HG02759 (cell line): ENCODE measurements at regions not wholly inside any gene's neighbourhood (a gene's known extent, or its start where the extent isn't known, plus 50 kb on each side); places are given as distances from the start of the nearest gene placed in this dataset.
A peak's percentile ranks its signal among the peaks of the same experiment; 100 is the strongest.

Experiments used
- ATAC-seq: cut with Tn5 transposase; IDR thresholded peaks from one replicate; pipeline ENCODE4 v1.9.1; 2021; ENCODE audit warnings: mild to moderate bottlenecking, moderate library complexity; ENCODE audit not compliant: unreplicated experiment

- ATAC-seq, result no peak
Observed at GRCh38 chr5:115072266-115073064, 97.2 kb downstream of the TRIM36 start.

GRCh38 chr5:115070737-115071136, 99.0 kb downstream of the TRIM36 start:
- ATAC-seq, result no peak

DNA sequence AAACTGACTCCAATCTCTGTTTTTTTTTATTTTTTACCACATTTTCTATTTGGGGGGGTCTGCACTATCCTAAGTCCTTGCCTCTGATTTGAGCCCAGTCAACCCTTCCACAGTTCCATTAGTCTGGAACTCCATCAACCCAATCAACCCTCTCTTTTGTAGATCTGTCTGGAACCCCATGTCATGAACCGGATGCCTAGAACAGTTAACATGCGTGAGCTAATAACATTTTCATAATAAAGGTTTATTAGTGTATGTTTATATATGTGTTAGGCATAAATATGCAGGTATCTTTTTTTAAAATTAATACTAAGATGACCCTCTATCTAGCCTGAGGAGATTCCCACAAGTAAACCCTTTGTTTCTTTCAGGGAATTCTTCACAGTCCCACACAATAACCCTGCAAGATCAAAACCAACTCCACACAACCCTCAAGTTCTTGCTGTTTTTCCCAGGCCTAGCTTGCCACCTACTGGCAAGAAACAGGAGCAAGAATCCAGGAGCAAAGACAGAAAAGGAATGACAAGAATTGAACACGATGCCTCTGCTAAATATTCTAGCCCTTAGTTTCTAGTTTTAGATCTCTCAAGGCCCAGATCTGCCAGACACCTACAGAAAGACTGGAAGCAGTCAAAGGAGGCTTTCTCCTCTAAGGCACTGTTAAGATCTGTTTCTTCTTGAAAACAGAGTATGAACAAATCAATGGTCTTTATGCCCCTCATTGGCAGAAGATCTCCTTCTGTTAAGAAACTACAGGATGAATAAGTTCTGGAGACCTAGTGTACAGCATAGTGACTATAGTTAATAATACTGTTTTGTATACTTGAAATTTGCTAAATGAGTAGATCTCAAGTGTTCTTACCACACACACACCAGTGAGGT, 100.4 kb downstream of the TRIM36 start:
- ATAC-seq, result peak; percentile 53

DNA sequence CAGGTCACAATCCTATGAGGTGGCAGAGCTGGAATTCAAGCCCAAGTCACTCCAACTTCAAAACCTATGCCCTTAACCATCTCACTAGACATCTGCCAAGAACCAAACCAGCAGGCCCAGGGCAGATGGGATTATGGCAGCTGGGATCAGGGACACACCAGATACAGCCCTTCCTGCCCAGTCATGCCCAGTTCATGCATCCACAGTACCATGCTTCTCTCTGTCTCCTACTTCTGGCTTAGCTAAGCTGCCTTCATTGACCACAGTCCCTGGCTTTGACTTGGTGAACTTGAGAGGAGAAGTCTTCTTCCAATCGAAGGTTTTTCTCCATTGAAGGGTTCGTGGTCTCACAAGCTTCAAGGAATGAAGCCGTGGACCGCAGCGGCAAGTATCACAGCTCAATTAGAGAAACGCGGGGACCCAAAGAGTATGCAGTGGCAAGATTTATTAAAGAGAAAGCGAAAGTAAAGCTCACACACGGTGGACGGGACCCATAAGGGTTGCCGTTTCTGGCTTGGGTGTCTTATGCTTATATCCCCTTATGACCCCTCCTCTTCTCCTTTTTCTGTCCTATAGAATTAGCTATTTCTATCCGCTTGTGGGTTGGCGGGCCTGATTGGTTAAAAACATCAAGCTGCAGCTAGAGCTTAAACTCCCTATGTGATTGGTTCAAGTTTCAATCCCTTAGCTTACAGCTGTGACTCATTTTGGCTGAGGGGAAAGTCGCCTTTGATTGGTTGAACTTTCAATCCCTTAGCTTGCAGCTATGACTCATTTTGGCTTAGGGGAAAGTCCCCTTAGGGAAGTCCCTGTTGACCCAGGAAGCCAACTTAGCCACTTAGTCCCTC, 101.2 kb downstream of the TRIM36 start:
- ATAC-seq, result peak; percentile 78

DNA sequence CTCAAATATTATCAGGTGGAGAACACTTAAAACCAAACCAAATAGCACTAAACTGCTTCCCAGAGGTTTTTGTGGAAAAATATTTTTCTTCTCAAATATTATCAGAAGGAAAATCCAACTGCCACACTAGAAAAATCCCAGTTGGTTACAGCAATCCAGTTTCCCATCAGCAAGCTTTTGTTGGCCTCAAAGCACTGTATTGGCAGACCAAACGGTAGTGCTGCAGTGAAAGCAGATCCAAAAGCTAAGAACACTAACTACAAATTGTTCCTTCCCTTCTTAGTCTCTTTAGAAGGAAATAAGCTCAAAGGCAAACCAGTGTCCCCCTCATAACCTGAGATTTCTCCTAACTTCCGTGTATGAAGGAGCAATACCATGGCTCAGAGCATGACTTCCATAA, 105.3 kb downstream of the TRIM36 start:
- ATAC-seq, result no peak

- no peak for ATAC-seq
Observed at GRCh38 chr5:115054387-115054951, 115.2 kb downstream of the TRIM36 start.

DNA sequence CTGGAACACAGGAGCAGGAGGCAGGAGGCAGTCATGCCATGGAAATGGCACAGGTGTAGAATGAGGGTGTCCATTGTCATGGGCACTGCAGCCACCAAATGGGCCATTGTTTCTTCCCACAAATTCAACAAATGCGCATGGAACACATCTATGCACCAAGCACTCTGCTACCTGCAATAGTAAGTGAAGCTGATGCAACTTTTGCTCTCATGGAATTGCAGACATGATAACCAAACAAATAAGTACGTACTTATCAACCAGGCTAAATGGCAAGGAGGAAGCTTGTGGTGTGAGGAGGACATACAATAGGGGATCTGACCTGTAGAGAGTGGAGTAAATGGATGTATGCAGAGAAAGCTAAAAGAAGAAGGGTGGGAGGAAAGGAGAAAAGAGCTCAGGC, 116.8 kb downstream of the TRIM36 start:
- ATAC-seq, result no peak

DNA sequence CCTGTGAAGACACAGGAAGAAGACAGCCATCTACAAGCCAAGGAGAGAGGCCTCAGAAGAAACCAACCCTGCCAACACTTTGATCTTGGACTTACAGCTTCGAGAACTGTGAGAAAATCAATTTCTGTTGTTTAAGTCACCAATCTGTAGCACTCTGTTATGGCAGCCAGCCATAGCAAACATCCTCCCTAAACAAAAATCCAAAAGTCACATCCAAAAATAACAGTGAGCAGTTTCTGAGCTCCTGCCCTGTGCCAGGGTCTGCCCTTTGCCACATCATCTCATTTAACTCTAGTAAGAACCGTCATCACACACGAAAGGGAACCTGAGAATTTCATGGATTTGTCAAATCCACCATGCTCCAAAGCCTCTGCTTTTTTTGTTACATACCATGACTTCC, 118.8 kb downstream of the TRIM36 start:
- ATAC-seq, result no peak

GRCh38 chr5:115033861-115034260, 135.8 kb downstream of the TRIM36 start:
- no peak for ATAC-seq

GRCh38 chr5:115028557-115028956, 141.2 kb downstream of the TRIM36 start:
- ATAC-seq, result no peak

DNA sequence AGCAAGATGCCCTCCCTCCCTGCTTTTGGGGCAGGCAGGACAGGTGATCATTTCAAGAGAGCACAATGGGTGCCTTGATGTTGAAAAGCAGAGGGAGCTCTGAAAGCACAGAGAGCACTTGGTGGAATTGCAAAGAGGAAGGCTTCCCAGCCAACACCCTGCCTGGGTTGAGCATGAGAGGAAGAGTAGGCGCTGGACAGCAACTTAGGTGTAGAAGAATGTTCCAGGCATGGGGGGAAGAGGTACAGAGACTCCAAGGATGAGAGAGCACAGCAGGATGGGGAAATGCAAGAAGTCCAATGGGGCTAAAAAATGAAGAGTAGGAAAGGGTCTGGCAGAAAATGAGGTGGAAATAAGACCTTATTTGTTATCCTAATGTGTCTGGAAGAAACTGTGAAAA, 144.8 kb downstream of the TRIM36 start:
- no peak for ATAC-seq

DNA sequence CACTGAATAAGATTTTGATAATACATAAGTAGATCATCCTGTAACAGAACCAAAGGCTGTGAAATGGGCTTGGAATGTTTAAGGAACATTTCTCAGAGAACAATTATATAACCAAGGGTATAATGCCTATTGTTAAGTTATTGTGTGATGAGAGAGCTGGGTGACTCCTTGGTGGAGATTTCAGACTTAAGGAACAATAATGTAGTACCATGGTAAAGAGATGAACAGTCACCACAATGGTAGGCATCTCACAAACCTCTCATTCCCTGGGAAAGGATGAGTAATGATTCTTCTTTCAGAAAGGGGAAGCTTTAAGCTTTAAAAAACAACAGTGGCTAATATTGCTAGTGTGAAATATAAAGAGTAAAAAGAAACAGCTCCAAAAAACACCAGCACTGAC, 147.4 kb downstream of the TRIM36 start:
- no peak for ATAC-seq

DNA sequence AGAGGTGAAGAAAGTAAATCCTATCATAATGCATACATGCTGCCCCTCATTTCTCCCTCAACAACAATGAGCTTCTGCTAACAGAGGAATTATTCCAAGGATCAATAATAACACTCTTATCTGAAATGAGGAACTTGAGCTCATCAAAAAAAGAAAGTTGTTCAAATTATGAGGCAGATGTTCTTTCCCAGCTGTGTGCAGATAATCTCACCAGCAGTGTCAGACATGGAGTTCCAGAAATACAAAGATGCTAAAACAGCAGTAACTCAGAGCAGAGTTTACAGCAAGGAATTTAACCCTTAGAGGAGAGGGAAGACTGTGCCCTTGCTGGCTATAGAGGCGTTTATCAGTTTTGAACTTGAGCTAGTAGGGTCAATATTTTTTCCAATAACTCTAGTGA, 153.1 kb downstream of the TRIM36 start:
- no peak for ATAC-seq

DNA sequence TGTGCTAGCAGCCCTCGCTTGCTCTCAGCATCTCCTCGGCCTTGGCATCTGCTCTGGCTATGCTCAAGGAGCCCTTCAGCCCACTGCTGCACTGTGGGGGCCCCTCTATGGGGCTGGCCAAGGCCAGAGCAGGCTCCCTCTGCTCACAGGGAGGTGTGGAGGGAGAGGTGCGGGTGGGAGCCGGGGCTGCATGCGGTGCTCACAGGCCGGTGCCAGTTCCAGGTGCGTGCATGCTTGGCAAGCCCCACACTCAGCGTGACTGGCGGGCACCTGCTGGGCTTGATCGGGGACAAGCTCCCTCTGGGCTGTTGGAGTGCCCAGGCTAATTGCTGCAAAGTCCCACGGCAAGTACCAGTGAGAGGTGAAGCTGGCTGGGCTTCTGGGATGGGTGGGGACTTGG, 170.5 kb downstream of the TRIM36 start:
- no peak for ATAC-seq

DNA sequence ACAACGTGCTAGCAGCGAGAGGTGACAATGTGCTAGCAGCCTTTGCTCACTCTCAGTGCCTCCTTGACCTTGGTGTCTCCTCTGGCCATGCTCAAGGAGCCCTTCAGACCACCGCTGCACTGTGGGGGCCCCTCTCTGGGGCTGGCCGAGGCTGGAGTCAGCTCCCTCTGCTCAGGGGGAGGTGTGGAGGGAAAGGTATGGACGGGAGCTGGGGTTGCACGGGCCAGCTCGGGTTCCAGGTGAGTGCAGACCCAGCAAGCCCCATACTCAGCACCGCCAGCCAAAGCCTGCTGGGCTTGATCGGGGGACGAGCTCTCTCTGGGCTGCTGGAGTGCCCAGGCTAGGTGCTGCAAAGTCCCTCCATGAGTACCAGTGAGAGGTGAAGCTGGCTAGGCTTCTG, 180.2 kb downstream of the TRIM36 start:
- no peak for ATAC-seq

- ATAC-seq, result no peak
Observed at GRCh38 chr5:114988096-114988495, 181.6 kb downstream of the TRIM36 start.

GRCh38 chr5:114984796-114985195, 184.9 kb downstream of the TRIM36 start:
- no peak for ATAC-seq

GRCh38 chr5:114981111-114981510, 188.6 kb downstream of the TRIM36 start:
- ATAC-seq, result no peak

DNA sequence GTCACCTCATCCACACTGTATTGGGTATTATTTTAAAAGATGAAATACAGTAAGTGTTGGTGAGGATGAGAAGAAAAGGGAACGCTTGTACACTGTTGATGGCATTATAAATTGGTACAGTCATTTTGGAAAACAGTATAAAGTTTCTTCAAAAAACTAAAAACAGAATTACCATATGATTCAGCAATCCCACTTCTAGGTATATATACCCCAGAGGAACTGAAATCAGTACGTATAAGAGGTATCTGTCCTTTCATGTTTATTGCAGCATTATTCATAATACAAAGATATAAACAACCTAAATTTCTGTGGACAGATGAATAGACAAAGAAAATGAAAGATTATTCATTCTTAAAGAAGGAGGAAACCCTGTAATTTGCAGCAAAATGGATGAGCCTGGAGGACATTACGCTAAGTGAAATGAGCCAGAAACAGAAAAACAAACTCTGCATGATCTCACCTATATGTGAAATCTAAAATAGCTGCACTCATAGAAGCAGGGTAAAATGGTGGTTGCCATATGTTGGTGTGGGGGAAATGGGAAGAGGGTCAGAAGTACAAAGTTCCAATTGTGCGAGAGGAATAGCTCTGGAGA, 191.6 kb downstream of the TRIM36 start:
- peak; percentile 75 for ATAC-seq

DNA sequence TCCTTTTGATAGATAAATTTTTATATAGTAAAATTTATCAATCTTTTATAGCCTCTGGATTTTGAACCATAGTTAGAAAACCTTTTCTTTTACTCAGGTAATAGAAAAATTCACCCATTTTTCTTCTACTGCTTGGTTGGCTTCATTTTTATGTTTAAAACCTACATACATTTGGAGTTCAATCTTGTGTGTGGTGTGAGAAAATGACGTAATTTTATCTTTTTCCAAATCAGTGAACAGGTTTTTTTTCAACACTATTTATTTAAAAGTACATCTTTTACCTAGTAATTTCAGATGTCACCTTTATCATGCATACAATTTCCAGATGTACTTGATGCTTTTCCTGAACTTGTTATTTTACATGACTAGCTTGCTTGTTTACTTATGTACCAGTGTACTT, 200.2 kb downstream of the TRIM36 start:
- ATAC-seq, result no peak
